Spleen (tissue), 11 donors: ENCODE measurements at regions not wholly inside any gene's neighbourhood (a gene's known extent, or its start where the extent isn't known, plus 50 kb on each side); places are given as distances from the start of the nearest gene placed in this dataset.

ENCODE experiments used
- DNase-seq: peaks from one replicate; pipeline ENCODE4 v3.0.0-alpha.2; 2020
- H3K27ac ChIP-seq, 8 donors: fragments of 200-600 bp; sonication (generic) in 7 of 8; 1 replicate in 4 of 8; 2 replicates in 4 of 8; pipeline versions ENCODE4 v1.5.0 to v1.8.0; 2016 to 2021; ENCODE audit warnings: inconsistent platforms in 4 of 8, mild to moderate bottlenecking in 4 of 8, moderate library complexity in 1 of 8
- H3K27me3 ChIP-seq, 7 donors: fragments of 200-600 bp; sonication (generic) in 6 of 7; replicated peaks in 1 of 7; 1 replicate in 4 of 7; 2 replicates in 3 of 7; pipeline versions ENCODE4 v1.5.0 to v1.8.0; 2016 to 2021; ENCODE audit warnings: inconsistent platforms in 3 of 7, mild to moderate bottlenecking in 1 of 7
- H3K36me3 ChIP-seq, 6 donors: fragments of 200-600 bp; sonication (generic) in 5 of 6; 1 replicate in 4 of 6; 2 replicates in 2 of 6; pipeline versions ENCODE4 v1.5.0 to v1.8.0; 2016 to 2021; ENCODE audit warnings: inconsistent platforms in 2 of 6
- H3K4me1 ChIP-seq, 6 donors: fragments of 200-600 bp; sonication (generic) in 5 of 6; 1 replicate in 3 of 6; 2 replicates in 3 of 6; pipeline versions ENCODE4 v1.5.0 to v1.8.0; 2016 to 2021; ENCODE audit warnings: inconsistent platforms in 3 of 6
- H3K4me3 ChIP-seq, 8 donors: fragments of 200-600 bp; sonication (generic) in 7 of 8; 1 replicate in 4 of 8; 2 replicates in 4 of 8; pipeline versions ENCODE4 v1.5.0 to v1.8.0; 2016 to 2021; ENCODE audit warnings: inconsistent platforms in 4 of 8, mild to moderate bottlenecking in 4 of 8, moderate library complexity in 2 of 8
- H3K9me3 ChIP-seq, 8 donors: fragments of 200-600 bp; sonication (generic) in 7 of 8; 1 replicate in 4 of 8; 2 replicates in 4 of 8; pipeline versions ENCODE4 v1.5.0 to v1.8.0; 2016 to 2021; ENCODE audit warnings: inconsistent platforms in 4 of 8
- CTCF ChIP-seq, 11 experiments: fragments of 200-600 bp in 7 of 11; fragments of 450-650 bp in 4 of 11; sonication (generic) in 4 of 11; IDR thresholded peaks in 8 of 11; conservative IDR thresholded peaks in 3 of 11; 1 replicate in 7 of 11; 2 replicates in 4 of 11; pipeline versions ENCODE4 v1.4.0 to v1.8.0; 2016 to 2021; ENCODE audit warnings: antibody characterized with exemption in 11 of 11, inconsistent platforms in 4 of 11, mild to moderate bottlenecking in 1 of 11
- POLR2A ChIP-seq, 3 donors: fragments of 450-650 bp; IDR thresholded peaks; one replicate each; pipeline ENCODE4 v1.5.1; 2017; ENCODE audit warnings: antibody characterized with exemption in 3 of 3, mild to moderate bottlenecking in 1 of 3
- POLR2AphosphoS5 ChIP-seq, 3 donors: sonication (generic); formaldehyde crosslinking; IDR thresholded peaks; one replicate each; pipeline ENCODE4 v1.5.1; 2017; ENCODE audit warnings: antibody characterized with exemption in 3 of 3
- WGBS, 5 donors: extraction: QIAGEN DNeasy Blood & Tissue Kit in 3 of 5; methylation state at CpG; one replicate each; pipeline versions ENCODE4 v1.1.5 to v1.1.7; 2013 to 2018; 5-methylcytosine and 5-hydroxymethylcytosine counted together
- intact Hi-C: fragments of 100-400 bp; cut with DNase I; formaldehyde crosslinking; loops from one replicate; pipeline ENCODE4 v1.15.0; 2023; ENCODE audit warnings: low total_unique reads
- donor health status: healthy with polysubstance abuse.
- donor health status: DM: no; HTN: no; CAD: no; lungs with moderate emphysema.
- donor health status: DM: no; HTN: no; CAD: no.
- donor health status: Bipolar disorder and iron deficiency.
- donor health status: healthy.
- donor health status: DM: no; HTN: no; CAD: no.
- donor health status: DM: yes; HTN: yes; CAD: no.

GRCh38 chr15:89038146-89038545 is 50.1 kb upstream of the ABHD2 start:
- Histone ChIP-seq H3K27me3 (peaks cover 0 to 23% (median 0%) of the 10 kb centered on the region in 7 donors), H3K36me3 (no peaks in the 10 kb centered on the region), H3K4me1 (no peaks in the 10 kb centered on the region), H3K27ac (no peak overlapping the region), H3K4me3 (no peak overlapping the region), H3K9me3 (no peaks in the 10 kb centered on the region)
- no peak for DNase-seq
- intact Hi-C loops, result no loop called here
- TF ChIP-seq POLR2AphosphoS5 (IDR thresholded peaks at IDR 0.05) (no peak), POLR2A (IDR thresholded peaks at IDR 0.05) (no peak), CTCF (IDR thresholded peaks at IDR 0.05 in 8 of 11, conservative IDR thresholded peaks at IDR 0.05 in 3 of 11) (no peak)
- 79 to 95% (median 90%) methylated on average over 8 of the region's 8 CpGs for WGBS, 5 donors
